ENCODE measurements at regions not wholly inside any gene's neighbourhood (a gene's known extent, or its start where the extent isn't known, plus 50 kb on each side); places are given as distances from the start of the nearest gene placed in this dataset.

DNA sequence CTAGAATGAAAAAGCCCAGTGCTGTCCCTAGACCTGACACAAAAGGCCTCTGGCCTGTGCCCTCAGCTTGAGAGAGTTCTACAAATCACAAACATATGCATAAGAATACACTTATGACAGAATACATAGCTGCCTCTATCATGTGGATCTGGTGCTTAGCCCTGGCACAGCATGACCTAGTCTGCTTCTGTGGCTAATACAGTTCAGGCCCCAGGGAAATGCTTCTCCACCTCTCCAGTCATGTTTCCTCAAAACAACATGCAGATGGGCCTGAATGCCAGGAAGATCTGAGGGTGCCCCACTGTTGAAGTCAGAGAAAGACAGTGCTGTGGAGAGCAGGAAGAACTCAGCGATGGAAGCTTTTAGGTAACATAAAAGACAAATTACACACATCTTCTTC lies 231.9 kb upstream of the SALL1 start:
- H3K4me2 ChIP-seq (ENCODE audit: low read depth, low read length, poor library complexity, severe bottlenecking): no peak overlapping the region

DNA sequence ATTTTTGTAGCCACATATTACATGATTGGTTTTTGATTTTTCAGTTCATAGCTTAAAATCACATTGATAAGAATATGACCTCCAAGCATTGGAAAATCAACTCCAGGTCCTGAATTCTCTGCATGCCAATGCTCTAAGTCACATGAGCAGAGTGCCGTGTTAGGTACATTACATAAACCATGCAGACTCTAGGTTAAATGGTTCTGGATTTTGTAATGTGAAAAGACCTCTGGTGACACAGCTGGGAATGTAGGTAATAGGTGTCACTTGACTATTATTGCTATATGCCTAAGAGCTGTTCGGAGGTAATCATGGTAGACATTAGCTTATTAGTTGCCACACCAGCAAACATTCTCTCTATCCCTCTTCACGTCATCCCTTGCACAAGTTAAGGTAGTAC lies 231.1 kb upstream of the SALL1 start:
- TF ChIP-seq, protein P1, sequence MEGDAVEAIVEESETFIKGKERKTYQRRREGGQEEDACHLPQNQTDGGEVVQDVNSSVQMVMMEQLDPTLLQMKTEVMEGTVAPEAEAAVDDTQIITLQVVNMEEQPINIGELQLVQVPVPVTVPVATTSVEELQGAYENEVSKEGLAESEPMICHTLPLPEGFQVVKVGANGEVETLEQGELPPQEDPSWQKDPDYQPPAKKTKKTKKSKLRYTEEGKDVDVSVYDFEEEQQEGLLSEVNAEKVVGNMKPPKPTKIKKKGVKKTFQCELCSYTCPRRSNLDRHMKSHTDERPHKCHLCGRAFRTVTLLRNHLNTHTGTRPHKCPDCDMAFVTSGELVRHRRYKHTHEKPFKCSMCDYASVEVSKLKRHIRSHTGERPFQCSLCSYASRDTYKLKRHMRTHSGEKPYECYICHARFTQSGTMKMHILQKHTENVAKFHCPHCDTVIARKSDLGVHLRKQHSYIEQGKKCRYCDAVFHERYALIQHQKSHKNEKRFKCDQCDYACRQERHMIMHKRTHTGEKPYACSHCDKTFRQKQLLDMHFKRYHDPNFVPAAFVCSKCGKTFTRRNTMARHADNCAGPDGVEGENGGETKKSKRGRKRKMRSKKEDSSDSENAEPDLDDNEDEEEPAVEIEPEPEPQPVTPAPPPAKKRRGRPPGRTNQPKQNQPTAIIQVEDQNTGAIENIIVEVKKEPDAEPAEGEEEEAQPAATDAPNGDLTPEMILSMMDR (conservative IDR thresholded peaks at IDR 0.05; ENCODE audit: low read length): no peak
- no peak for TF ChIP-seq EZH2phosphoT487 (IDR thresholded peaks at IDR 0.05; ENCODE audit: borderline replicate concordance)
- Histone ChIP-seq H3K36me3 (ENCODE audit: insufficient read depth, low read length) (no peaks in the 10 kb centered on the region), H3K4me2 (ENCODE audit: low read depth, low read length, poor library complexity, severe bottlenecking) (no peak overlapping the region), H4K20me1 (ENCODE audit: insufficient read depth, low read length, poor library complexity, severe bottlenecking) (no peaks in the 10 kb centered on the region), H3K9me2 (replicated peaks; ENCODE audit: low read depth, low read length) (no peaks in the 10 kb centered on the region), H2AFZ (ENCODE audit: low read length) (no peak overlapping the region), H3K4me1 (ENCODE audit: insufficient read depth, low read length, poor library complexity, severe bottlenecking) (no peaks in the 10 kb centered on the region), H3K27me3 (ENCODE audit: insufficient read depth, low read length, poor library complexity, severe bottlenecking) (no peaks in the 10 kb centered on the region), H3F3A (ENCODE audit: low read depth) (no peaks in the 10 kb centered on the region), H3K79me2 (ENCODE audit: insufficient read depth, low read length) (no peaks in the 10 kb centered on the region), H3K9ac (ENCODE audit: low read depth, low read length, poor library complexity, severe bottlenecking) (no peak overlapping the region), H3K9me3 (ENCODE audit: insufficient read depth, low read depth, low read length) (0 out of 2 replicates have a peak, but pooled peaks cover 4% of the 10 kb centered on the region), H3K4me3 (ENCODE audit: low read length, poor library complexity, severe bottlenecking) (no peak overlapping the region)

More for the DNA sequence above, 231.9 kb upstream of the SALL1 start:
- H3K36me3 ChIP-seq (ENCODE audit: insufficient read depth, low read length): no peaks in the 10 kb centered on the region
- no peak for TF ChIP-seq EZH2phosphoT487 (IDR thresholded peaks at IDR 0.05; ENCODE audit: borderline replicate concordance)
- TF ChIP-seq, protein P1 (conservative IDR thresholded peaks at IDR 0.05; ENCODE audit: low read length): no peak
- H3K4me1 ChIP-seq (ENCODE audit: insufficient read depth, low read length, poor library complexity, severe bottlenecking): no peaks in the 10 kb centered on the region
- no peaks in the 10 kb centered on the region for H4K20me1 ChIP-seq (ENCODE audit: insufficient read depth, low read length, poor library complexity, severe bottlenecking)
- no peak overlapping the region for H3K4me3 ChIP-seq (ENCODE audit: low read length, poor library complexity, severe bottlenecking)
- no peaks in the 10 kb centered on the region for H3F3A ChIP-seq (ENCODE audit: low read depth)
- H3K9ac ChIP-seq (ENCODE audit: low read depth, low read length, poor library complexity, severe bottlenecking): no peak overlapping the region
- H3K79me2 ChIP-seq (ENCODE audit: insufficient read depth, low read length): no peaks in the 10 kb centered on the region
- no peak overlapping the region for H2AFZ ChIP-seq (ENCODE audit: low read length)
- H3K9me3 ChIP-seq (ENCODE audit: insufficient read depth, low read depth, low read length): 0 out of 2 replicates have a peak, but pooled peaks cover 4% of the 10 kb centered on the region
- no peaks in the 10 kb centered on the region for H3K27me3 ChIP-seq (ENCODE audit: insufficient read depth, low read length, poor library complexity, severe bottlenecking)
- no peaks in the 10 kb centered on the region for H3K9me2 ChIP-seq (replicated peaks; ENCODE audit: low read depth, low read length)

DNA sequence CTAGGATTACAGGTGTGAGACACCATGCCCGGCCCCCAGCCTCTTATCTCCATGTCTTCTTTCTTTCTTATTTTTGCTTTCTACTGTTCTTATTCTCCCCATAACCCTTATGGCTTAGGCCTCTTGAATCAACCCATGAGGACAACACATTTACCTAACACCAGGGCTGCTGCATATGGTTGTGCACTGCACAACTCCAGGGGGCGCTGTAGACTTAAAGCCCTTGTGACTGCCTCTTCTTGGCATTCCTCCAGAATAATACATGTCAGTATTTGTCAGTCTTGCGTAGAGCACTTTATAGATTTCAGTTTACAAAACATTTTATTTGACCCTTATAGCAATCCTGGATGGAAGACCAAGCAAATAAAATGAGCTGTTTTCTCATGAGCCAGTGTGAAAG lies 225.0 kb upstream of the SALL1 start:
- H2AFZ ChIP-seq (ENCODE audit: low read length): no peak overlapping the region
- H3K9me2 ChIP-seq (replicated peaks; ENCODE audit: low read depth, low read length): no peaks in the 10 kb centered on the region
- H3K4me2 ChIP-seq (ENCODE audit: low read depth, low read length, poor library complexity, severe bottlenecking): no peak overlapping the region
- no peaks in the 10 kb centered on the region for H3F3A ChIP-seq (ENCODE audit: low read depth)
- TF ChIP-seq, protein P1 (conservative IDR thresholded peaks at IDR 0.05; ENCODE audit: low read length): no peak
- no peak for TF ChIP-seq EZH2phosphoT487 (IDR thresholded peaks at IDR 0.05; ENCODE audit: borderline replicate concordance)
- no peaks in the 10 kb centered on the region for H3K4me1 ChIP-seq (ENCODE audit: insufficient read depth, low read length, poor library complexity, severe bottlenecking)
- H3K9ac ChIP-seq (ENCODE audit: low read depth, low read length, poor library complexity, severe bottlenecking): no peak overlapping the region
- no peaks in the 10 kb centered on the region for H4K20me1 ChIP-seq (ENCODE audit: insufficient read depth, low read length, poor library complexity, severe bottlenecking)
- no peaks in the 10 kb centered on the region for H3K27me3 ChIP-seq (ENCODE audit: insufficient read depth, low read length, poor library complexity, severe bottlenecking)
- no peaks in the 10 kb centered on the region for H3K36me3 ChIP-seq (ENCODE audit: insufficient read depth, low read length)
- H3K4me3 ChIP-seq (ENCODE audit: low read length, poor library complexity, severe bottlenecking): no peak overlapping the region
- H3K9me3 ChIP-seq (ENCODE audit: insufficient read depth, low read depth, low read length): no peaks in the 10 kb centered on the region; the same call in 1 of the 2 replicates
- no peaks in the 10 kb centered on the region for H3K79me2 ChIP-seq (ENCODE audit: insufficient read depth, low read length)
